Right hindlimb (tissue), 1 donor: ENCODE measurements at regions not wholly inside any gene's neighbourhood (a gene's known extent, or its start where the extent isn't known, plus 50 kb on each side); places are given as distances from the start of the nearest gene placed in this dataset.

Experiments used
- DNase-seq: peaks from one replicate; pipeline ENCODE4 v3.0.0-alpha.2; 2018

GRCh38 chr15:69996321-69997160 is 101.2 kb downstream of the TLE3 start:
- no peak for DNase-seq

- no peak for DNase-seq
Measured at GRCh38 chr15:69997161-69997485, 100.6 kb downstream of the TLE3 start.
